ENCODE measurements at regions not wholly inside any gene's neighbourhood (a gene's known extent, or its start where the extent isn't known, plus 50 kb on each side); places are given as distances from the start of the nearest gene placed in this dataset.

DNA sequence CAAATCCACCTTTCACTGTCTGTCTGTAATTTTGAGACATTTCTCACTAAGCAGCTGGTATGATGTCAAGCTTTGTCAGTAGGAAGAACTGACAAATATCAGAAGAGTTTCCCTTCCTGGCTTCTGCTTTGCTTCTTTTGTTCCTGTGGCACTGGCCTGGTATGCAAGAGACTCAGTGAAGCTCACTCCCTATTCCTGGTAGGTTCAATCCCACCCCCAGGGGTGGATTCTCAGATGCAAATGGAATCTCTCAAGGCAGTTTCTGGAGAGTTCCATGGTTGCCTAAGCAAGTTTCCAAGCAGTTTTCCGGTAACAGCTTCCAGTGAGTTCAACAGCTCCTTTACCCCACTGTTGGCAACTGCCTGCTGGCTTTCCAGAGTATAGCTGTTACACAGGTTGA lies 683.4 kb downstream of the PTPRC start:
- POLR2A ChIA-PET = no interaction called here
- TF ChIP-seq, protein P1, sequence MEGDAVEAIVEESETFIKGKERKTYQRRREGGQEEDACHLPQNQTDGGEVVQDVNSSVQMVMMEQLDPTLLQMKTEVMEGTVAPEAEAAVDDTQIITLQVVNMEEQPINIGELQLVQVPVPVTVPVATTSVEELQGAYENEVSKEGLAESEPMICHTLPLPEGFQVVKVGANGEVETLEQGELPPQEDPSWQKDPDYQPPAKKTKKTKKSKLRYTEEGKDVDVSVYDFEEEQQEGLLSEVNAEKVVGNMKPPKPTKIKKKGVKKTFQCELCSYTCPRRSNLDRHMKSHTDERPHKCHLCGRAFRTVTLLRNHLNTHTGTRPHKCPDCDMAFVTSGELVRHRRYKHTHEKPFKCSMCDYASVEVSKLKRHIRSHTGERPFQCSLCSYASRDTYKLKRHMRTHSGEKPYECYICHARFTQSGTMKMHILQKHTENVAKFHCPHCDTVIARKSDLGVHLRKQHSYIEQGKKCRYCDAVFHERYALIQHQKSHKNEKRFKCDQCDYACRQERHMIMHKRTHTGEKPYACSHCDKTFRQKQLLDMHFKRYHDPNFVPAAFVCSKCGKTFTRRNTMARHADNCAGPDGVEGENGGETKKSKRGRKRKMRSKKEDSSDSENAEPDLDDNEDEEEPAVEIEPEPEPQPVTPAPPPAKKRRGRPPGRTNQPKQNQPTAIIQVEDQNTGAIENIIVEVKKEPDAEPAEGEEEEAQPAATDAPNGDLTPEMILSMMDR (IDR thresholded peaks at IDR 0.05; ENCODE audit: control extremely low read depth, extremely low read depth, low read depth, missing control alignments) = no peak
- DNase-seq (ENCODE audit: extremely low spot score) = no peak
- CTCF ChIA-PET = interaction anchor here (1.1 to 1.3 kb wide), 2 partner anchors 8 to 12 kb away, joined by 3 to 5 read pairs; no protein-coding TSS in a partner anchor

DNA sequence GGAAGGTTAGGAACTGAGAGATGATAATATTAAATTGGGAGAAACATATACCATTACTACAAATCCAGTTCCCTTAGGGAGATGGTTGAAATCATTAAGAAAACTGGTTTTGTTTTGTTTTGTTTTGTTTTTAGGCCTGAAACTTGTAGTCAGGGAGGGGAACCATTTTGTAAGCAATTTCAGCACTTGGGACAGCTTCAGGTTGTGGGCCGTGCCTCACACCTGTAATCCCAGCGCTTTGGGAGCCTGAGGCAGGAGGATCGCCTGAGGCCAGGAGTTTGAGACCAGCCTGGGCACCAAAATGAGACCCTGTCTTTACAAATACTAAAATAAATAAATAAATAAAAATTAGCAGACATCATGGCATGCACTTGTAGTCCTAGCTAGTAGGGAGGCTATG lies 694.3 kb upstream of the NR5A2 start:
- ChIA-PET CTCF (no interaction called here), POLR2A (no interaction called here)
- DNase-seq (ENCODE audit: extremely low spot score) = no peak
- TF ChIP-seq, protein P1 (IDR thresholded peaks at IDR 0.05; ENCODE audit: control extremely low read depth, extremely low read depth, low read depth, missing control alignments) = no peak

DNA sequence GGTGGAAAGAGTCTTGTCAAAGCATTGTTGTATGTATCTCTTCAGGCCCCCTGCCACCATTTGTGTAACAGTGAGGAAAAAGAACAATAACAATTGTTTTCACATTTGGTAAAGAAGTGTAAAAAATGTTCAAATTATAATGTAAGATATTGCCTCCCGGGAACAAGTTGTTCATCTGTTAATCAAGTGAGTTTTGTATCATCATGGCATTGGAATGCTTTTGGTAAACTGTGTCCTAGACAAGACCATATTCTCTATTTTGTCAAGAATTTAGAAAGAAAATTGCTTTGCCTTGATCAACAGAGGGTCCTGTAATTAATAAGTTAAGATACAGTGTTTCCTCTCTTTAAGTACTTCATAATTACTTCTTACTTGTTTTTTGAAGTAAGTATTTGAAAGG lies 692.0 kb upstream of the NR5A2 start:
- no peak for DNase-seq (ENCODE audit: extremely low spot score)
- TF ChIP-seq, protein P1 (IDR thresholded peaks at IDR 0.05; ENCODE audit: control extremely low read depth, extremely low read depth, low read depth, missing control alignments) = no peak
- POLR2A ChIA-PET = no interaction called here
- CTCF ChIA-PET = no interaction called here

DNA sequence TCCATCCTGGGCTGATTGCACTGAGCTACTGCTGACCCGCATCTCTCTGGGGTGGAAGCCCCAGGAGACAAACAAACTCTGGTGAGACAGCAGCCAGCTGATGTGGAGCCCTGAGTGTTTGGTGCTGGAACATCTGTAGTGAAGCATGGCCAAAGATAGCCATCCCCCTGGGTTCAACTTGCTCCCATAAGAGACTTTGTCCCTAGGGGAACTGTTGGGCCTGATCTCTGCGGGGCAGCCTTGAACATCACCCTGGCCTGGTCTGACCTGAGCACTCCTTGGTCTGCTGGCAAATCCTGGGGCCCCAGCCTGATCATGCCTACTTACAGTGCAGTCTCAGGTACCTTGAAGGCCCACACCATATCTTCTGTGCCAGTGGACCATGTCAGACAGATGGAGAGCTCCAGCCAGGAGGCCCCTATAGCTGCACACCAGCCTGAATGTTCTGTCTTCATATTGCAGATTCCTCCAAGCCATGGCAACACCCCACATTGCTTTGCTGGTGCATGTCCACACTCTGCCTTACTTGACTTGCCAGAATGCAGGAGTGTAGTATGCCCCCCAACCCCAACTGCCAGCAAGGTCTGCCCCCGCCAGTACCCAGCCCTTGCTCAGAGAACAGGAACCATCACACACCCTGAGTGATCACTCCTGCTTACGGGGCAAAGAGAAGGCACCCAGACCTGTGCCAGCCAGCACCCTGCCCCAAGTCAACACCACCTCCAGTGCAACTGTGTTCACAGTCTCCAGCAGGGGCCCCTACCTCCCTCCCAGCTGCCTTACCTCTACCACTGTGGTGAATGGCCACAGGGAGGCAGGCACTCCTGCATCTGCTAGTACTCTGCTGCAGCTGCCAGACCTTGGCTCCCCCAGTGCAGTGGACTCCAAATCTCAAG lies 690.5 kb upstream of the NR5A2 start:
- TF ChIP-seq, protein P1 (IDR thresholded peaks at IDR 0.05; ENCODE audit: control extremely low read depth, extremely low read depth, low read depth, missing control alignments) = no peak
- ChIA-PET POLR2A (no interaction called here), CTCF (interaction anchor here (1.0 kb wide), 1 partner anchor 131 kb away, joined by 3 read pairs; no protein-coding TSS in a partner anchor)
- no peak for DNase-seq (ENCODE audit: extremely low spot score)

DNA sequence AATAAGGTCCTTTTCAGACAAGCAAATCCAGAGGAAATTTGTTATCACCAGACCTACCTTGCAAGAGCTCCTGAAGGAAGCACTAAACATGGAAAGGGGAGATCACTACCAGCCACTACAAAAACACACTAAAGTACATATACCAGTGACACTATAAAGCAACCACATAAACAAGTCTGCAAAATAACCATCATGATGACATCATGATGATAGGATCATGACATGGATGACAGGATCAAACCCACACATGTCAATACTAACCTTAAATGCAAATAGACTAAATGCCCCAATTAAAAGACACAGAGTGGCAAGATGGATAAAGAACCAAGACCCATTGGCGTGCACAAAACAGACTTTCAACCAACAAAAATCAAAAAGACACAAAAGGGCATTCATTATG lies 688.8 kb upstream of the NR5A2 start:
- POLR2A ChIA-PET = no interaction called here
- TF ChIP-seq, protein P1 (IDR thresholded peaks at IDR 0.05; ENCODE audit: control extremely low read depth, extremely low read depth, low read depth, missing control alignments) = no peak
- no peak for DNase-seq (ENCODE audit: extremely low spot score)
- CTCF ChIA-PET = no interaction called here

DNA sequence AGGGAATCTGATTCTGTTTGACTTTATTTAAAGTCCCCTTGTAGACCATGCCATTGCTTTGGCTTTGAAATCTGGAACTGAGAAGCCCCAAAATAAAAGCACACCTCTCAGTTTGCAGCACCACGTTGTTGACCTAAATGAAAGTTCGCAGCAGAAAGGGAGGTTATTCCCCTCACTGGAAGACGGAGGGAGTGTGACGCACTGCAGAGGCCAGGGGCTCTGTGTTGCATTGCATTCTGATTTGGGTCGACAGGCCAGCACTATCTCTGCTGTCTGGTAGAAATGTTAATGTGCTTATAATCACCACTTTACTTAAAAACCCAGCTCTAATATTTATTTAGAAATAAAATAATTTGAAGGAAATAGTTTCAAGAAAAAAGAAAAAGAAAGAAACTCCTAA lies 675.2 kb upstream of the NR5A2 start:
- ChIA-PET CTCF (interaction anchor here (1.0 to 1.9 kb wide), 4 partner anchors 9 to 107 kb away, joined by 3 to 4 read pairs (median 4); no protein-coding TSS in a partner anchor), POLR2A (no interaction called here)
- TF ChIP-seq, protein P1 (IDR thresholded peaks at IDR 0.05; ENCODE audit: control extremely low read depth, extremely low read depth, low read depth, missing control alignments) = no peak
- no peak for DNase-seq (ENCODE audit: extremely low spot score)
